Neural progenitor cell (in vitro differentiated cells): ENCODE measurements at regions not wholly inside any gene's neighbourhood (a gene's known extent, or its start where the extent isn't known, plus 50 kb on each side); places are given as distances from the start of the nearest gene placed in this dataset.

Experiments
- EZH2phosphoT487 ChIP-seq: fragments of 200-600 bp; sonication (generic); IDR thresholded peaks from 2 replicates; pipeline ENCODE4 v1.6.1; 2017; ENCODE audit warnings: antibody characterized with exemption
- TF ChIP-seq, protein P1 (sequence below): fragments of 200-600 bp; sonication (generic); IDR thresholded peaks from 2 replicates; pipeline ENCODE4 v1.5.1; 2017; ENCODE audit warnings: antibody characterized with exemption, mild to moderate bottlenecking

DNA sequence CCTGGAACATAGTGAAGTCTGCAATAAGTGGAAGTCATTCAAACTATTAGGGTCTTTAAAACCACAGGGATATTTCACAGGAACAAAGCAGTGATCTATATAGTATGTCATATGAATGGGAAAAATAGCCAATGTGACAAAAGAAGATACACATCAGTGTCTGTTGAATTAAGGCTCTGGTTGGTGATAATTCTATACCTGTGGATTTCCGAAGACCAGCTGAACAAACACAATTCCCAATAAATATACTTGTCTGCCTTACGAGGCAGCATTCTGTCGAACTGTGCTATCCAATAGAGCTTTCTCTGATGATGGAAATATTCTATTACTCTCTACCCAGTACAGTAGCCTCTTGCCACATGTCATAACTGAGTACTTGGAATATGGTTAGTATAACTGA lies 55.9 kb upstream of the CAV2 start:
- TF ChIP-seq, protein P1, sequence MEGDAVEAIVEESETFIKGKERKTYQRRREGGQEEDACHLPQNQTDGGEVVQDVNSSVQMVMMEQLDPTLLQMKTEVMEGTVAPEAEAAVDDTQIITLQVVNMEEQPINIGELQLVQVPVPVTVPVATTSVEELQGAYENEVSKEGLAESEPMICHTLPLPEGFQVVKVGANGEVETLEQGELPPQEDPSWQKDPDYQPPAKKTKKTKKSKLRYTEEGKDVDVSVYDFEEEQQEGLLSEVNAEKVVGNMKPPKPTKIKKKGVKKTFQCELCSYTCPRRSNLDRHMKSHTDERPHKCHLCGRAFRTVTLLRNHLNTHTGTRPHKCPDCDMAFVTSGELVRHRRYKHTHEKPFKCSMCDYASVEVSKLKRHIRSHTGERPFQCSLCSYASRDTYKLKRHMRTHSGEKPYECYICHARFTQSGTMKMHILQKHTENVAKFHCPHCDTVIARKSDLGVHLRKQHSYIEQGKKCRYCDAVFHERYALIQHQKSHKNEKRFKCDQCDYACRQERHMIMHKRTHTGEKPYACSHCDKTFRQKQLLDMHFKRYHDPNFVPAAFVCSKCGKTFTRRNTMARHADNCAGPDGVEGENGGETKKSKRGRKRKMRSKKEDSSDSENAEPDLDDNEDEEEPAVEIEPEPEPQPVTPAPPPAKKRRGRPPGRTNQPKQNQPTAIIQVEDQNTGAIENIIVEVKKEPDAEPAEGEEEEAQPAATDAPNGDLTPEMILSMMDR = no peak
- TF ChIP-seq EZH2phosphoT487 = no peak
